SK-N-SH (cell line): ENCODE measurements at regions not wholly inside any gene's neighbourhood (a gene's known extent, or its start where the extent isn't known, plus 50 kb on each side); places are given as distances from the start of the nearest gene placed in this dataset.

Experiments used
- CTCF ChIA-PET: fragments of 300-600, 350-600 bp; formaldehyde crosslinking; extraction: SDS; loops from one replicate; lab custom pipeline; 2021; lab: Yijun Ruan, JAX
- POLR2A ChIA-PET: fragments of 350-600 bp; sonication (Branson Sonifier 250); formaldehyde crosslinking; extraction: SDS; loops from one replicate; lab custom pipeline; 2020; ENCODE audit warnings: antibody characterized with exemption, inconsistent platforms; lab: Yijun Ruan, JAX
- DNase-seq: peaks from one replicate; pipeline ENCODE4 v3.0.0; 2012
- H2AFZ ChIP-seq: fragments of 200-600 bp; sonication (generic); 2 replicates; pipeline ENCODE4 v1.8.1; 2016; ENCODE audit warnings: antibody characterized with exemption, mild to moderate bottlenecking, low read depth
- H3F3A ChIP-seq: fragments of 200-600 bp; sonication (generic); replicated peaks from 2 replicates; pipeline ENCODE3; 2016; ENCODE audit warnings: antibody characterized with exemption, mild to moderate bottlenecking; ENCODE audit not compliant: insufficient read depth
- H3K27ac ChIP-seq, 2 experiments: fragments of 200-500 bp in 1 of 2; fragments of 200-600 bp in 1 of 2; sonication (Bioruptor generic) in 1 of 2; sonication (generic), shearing (Covaris generic) in 1 of 2; 2 replicates each; pipeline versions ENCODE4 v1.5.1 to v1.6.1; 2014 to 2016; ENCODE audit warnings: low read depth in 2 of 2, inconsistent platforms in 1 of 2, low read length in 1 of 2, mild to moderate bottlenecking in 1 of 2, mixed read lengths in 1 of 2
- H3K27me3 ChIP-seq: fragments of 200-600 bp; sonication (generic), shearing (Covaris generic); 2 replicates; pipeline ENCODE4 v1.6.1; 2016; ENCODE audit warnings: mixed run types; ENCODE audit not compliant: insufficient read depth
- H3K36me3 ChIP-seq, 2 experiments: fragments of 200-500 bp in 1 of 2; fragments of 200-600 bp in 1 of 2; sonication (Bioruptor generic) in 1 of 2; sonication (generic) in 1 of 2; replicated peaks in 1 of 2; 2 replicates each; pipeline versions ENCODE3 to v1.5.1; 2014 to 2016; ENCODE audit warnings: low read length in 1 of 2, mild to moderate bottlenecking in 1 of 2; ENCODE audit not compliant: insufficient read depth in 2 of 2, control insufficient read depth in 1 of 2
- H3K4me1 ChIP-seq, 2 experiments: fragments of 200-500 bp in 1 of 2; fragments of 200-600 bp in 1 of 2; sonication (Bioruptor generic) in 1 of 2; sonication (generic), shearing (Covaris generic) in 1 of 2; 2 replicates each; pipeline versions ENCODE4 v1.5.1 to v1.6.1; 2014 to 2016; ENCODE audit warnings: low read depth in 1 of 2, low read length in 1 of 2, mixed run types in 1 of 2; ENCODE audit not compliant: insufficient read depth in 2 of 2, control insufficient read depth in 1 of 2
- H3K4me2 ChIP-seq: fragments of 200-600 bp; sonication (generic), shearing (Covaris generic); 2 replicates; pipeline ENCODE4 v1.6.1; 2017; ENCODE audit warnings: mixed run types
- H3K4me3 ChIP-seq, 2 experiments: fragments of 200-500 bp in 1 of 2; fragments of 200-600 bp in 1 of 2; sonication (Bioruptor generic) in 1 of 2; sonication (generic), shearing (Covaris generic) in 1 of 2; 2 replicates each; pipeline versions ENCODE4 v1.5.1 to v1.8.1; 2014 to 2016; ENCODE audit warnings: low read depth in 2 of 2, inconsistent platforms in 1 of 2, low read length in 1 of 2, mild to moderate bottlenecking in 1 of 2, mixed read lengths in 1 of 2, moderate library complexity in 1 of 2
- H3K79me2 ChIP-seq: fragments of 200-600 bp; sonication (generic); 2 replicates; pipeline ENCODE4 v1.8.1; 2017; ENCODE audit warnings: mild to moderate bottlenecking; ENCODE audit not compliant: insufficient read depth
- H3K9ac ChIP-seq: fragments of 200-600 bp; sonication (generic); 2 replicates; pipeline ENCODE4 v1.6.1; 2017; ENCODE audit warnings: mixed run types
- H3K9me2 ChIP-seq: fragments of 200-600 bp; sonication (generic); 2 replicates; pipeline ENCODE4 v1.6.1; 2017; ENCODE audit warnings: mixed run types
- H3K9me3 ChIP-seq: fragments of 200-600 bp; sonication (generic); 2 replicates; pipeline ENCODE4 v1.6.1; 2017; ENCODE audit warnings: mixed run types, mild to moderate bottlenecking, moderate library complexity
- H4K20me1 ChIP-seq: fragments of 200-600 bp; sonication (generic); 2 replicates; pipeline ENCODE4 v1.6.1; 2017; ENCODE audit warnings: mild to moderate bottlenecking, mixed run types; ENCODE audit not compliant: insufficient read depth
- CHD2 ChIP-seq: fragments of 150-350 bp; IDR thresholded peaks from 2 replicates; pipeline ENCODE4 v1.6.1; 2018; ENCODE audit warnings: low read length; ENCODE audit not compliant: partially characterized antibody
- CTCF ChIP-seq: fragments of 200-600 bp; sonication (generic); IDR thresholded peaks from 2 replicates; pipeline ENCODE4 v1.6.1; 2017; ENCODE audit warnings: antibody characterized with exemption, mild to moderate bottlenecking, moderate library complexity
- EP300 ChIP-seq, 2 experiments: IDR thresholded peaks; 2 replicates each; pipeline versions ENCODE4 v1.4.0 to v1.6.1; 2012; ENCODE audit warnings: borderline replicate concordance in 1 of 2, low read depth in 1 of 2, low read length in 1 of 2
- EZH2phosphoT487 ChIP-seq: fragments of 200-600 bp; sonication (generic); IDR thresholded peaks from 2 replicates; pipeline ENCODE4 v1.6.1; 2017; ENCODE audit warnings: low read depth, mixed run types, mild to moderate bottlenecking, antibody characterized with exemption, moderate library complexity, borderline replicate concordance
- FOXJ3 ChIP-seq: sonication (generic); formaldehyde crosslinking; IDR thresholded peaks from 2 replicates; pipeline ENCODE4 v1.5.1; 2020; ENCODE audit warnings: mild to moderate bottlenecking, missing genetic modification reagents
- FOXM1 ChIP-seq: IDR thresholded peaks from 2 replicates; pipeline ENCODE4 v1.4.0; 2012; ENCODE audit warnings: low read depth, mild to moderate bottlenecking
- GABPA ChIP-seq: IDR thresholded peaks from 2 replicates; pipeline ENCODE4 v1.4.0; 2012; ENCODE audit warnings: low read depth, mild to moderate bottlenecking
- GATA2 ChIP-seq: sonication (generic); formaldehyde crosslinking; IDR thresholded peaks from 2 replicates; pipeline ENCODE4 v1.5.0; 2020; ENCODE audit warnings: mild to moderate bottlenecking, missing genetic modification reagents
- JUND ChIP-seq: IDR thresholded peaks from 2 replicates; pipeline ENCODE4 v1.4.0; 2012
- MAX ChIP-seq: IDR thresholded peaks from 2 replicates; pipeline ENCODE4 v1.4.0; 2012; ENCODE audit warnings: low read depth
- MEF2A ChIP-seq: IDR thresholded peaks from 2 replicates; pipeline ENCODE4 v1.4.0; 2012; ENCODE audit warnings: low read depth, borderline replicate concordance
- MXI1 ChIP-seq: IDR thresholded peaks from 2 replicates; pipeline ENCODE4 v1.6.1; 2012; ENCODE audit warnings: mild to moderate bottlenecking, low read depth, low read length, improper control_type of control experiment
- NFIC ChIP-seq: IDR thresholded peaks from 2 replicates; pipeline ENCODE4 v1.4.0; 2012; ENCODE audit warnings: borderline replicate concordance
- NRF1 ChIP-seq: IDR thresholded peaks from 2 replicates; pipeline ENCODE4 v1.6.1; 2012; ENCODE audit warnings: low read depth, mild to moderate bottlenecking, low read length
- PBX3 ChIP-seq: IDR thresholded peaks from 2 replicates; pipeline ENCODE4; 2012
- RXRA ChIP-seq: IDR thresholded peaks from 2 replicates; pipeline ENCODE4 v1.4.0; 2012; ENCODE audit warnings: low read depth, mild to moderate bottlenecking, borderline replicate concordance
- SMC3 ChIP-seq: IDR thresholded peaks from 2 replicates; pipeline ENCODE4 v1.6.1; 2012; ENCODE audit warnings: low read depth, low read length, improper control_type of control experiment
- TAF1 ChIP-seq: IDR thresholded peaks from 2 replicates; pipeline ENCODE4 v1.6.1; 2012; ENCODE audit warnings: low read depth, mild to moderate bottlenecking, low read length, moderate library complexity, borderline replicate concordance
- USF1 ChIP-seq: IDR thresholded peaks from 2 replicates; pipeline ENCODE4 v1.4.0; 2012; ENCODE audit warnings: low read depth, borderline replicate concordance
- YY1 ChIP-seq: IDR thresholded peaks from 2 replicates; pipeline ENCODE4 v1.4.0; 2012; ENCODE audit warnings: low read depth, mild to moderate bottlenecking
- ZBTB33 ChIP-seq: IDR thresholded peaks from 2 replicates; pipeline ENCODE4 v1.4.0; 2012; ENCODE audit warnings: low read depth, borderline replicate concordance
- WGBS: methylation state at CpG from one replicate; pipeline ENCODE4 v1.1.6; 2017; ENCODE audit warnings: low lambda C conversion rate; 5-methylcytosine and 5-hydroxymethylcytosine counted together

- no peak for DNase-seq
- H3F3A ChIP-seq = peaks cover 12% of the 10 kb centered on the region
- no peak for TF ChIP-seq FOXJ3 (CRISPR knock-in tag)
- TF ChIP-seq MAX = no peak
- TF ChIP-seq TAF1 = no peak
- TF ChIP-seq NFIC = no peak
- TF ChIP-seq GATA2 (CRISPR knock-in tag) = no peak
- TF ChIP-seq PBX3 = no peak
- TF ChIP-seq NRF1 = no peak
- TF ChIP-seq FOXM1 = no peak
- no peak for TF ChIP-seq MXI1
- TF ChIP-seq CTCF = no peak
- H3K9me2 ChIP-seq = no peaks in the 10 kb centered on the region
- H2AFZ ChIP-seq = no peak overlapping the region
- H3K4me2 ChIP-seq = no peak overlapping the region
- POLR2A ChIA-PET = no interaction called here
- H3K9ac ChIP-seq = no peak overlapping the region
- no peak overlapping the region for H3K27ac ChIP-seq
- CTCF ChIA-PET = no interaction called here
- H3K79me2 ChIP-seq = no peaks in the 10 kb centered on the region
- no peaks in the 10 kb centered on the region for H4K20me1 ChIP-seq
- H3K9me3 ChIP-seq = no peaks in the 10 kb centered on the region
- peaks cover 0 to 9% of the 10 kb centered on the region in 2 experiments; a peak in 2 of 4 replicates for H3K4me1 ChIP-seq
- H3K36me3 ChIP-seq = no peaks in the 10 kb centered on the region
- H3K27me3 ChIP-seq = no peaks in the 10 kb centered on the region
- no peak overlapping the region for H3K4me3 ChIP-seq
- 56% methylated on average over 2 of the region's 2 CpGs for WGBS
Observed at GRCh38 chr3:104631254-104631653, 735.5 kb upstream of the ALCAM start.

- H3K27me3 ChIP-seq = no peaks in the 10 kb centered on the region
- peaks cover 0 to 9% of the 10 kb centered on the region in 2 experiments; a peak in 2 of 4 replicates for H3K4me1 ChIP-seq
- no peaks in the 10 kb centered on the region for H4K20me1 ChIP-seq
- WGBS = 86% methylated on average over 3 of the region's 3 CpGs
- CTCF ChIA-PET = no interaction called here
- no peaks in the 10 kb centered on the region for H3K79me2 ChIP-seq
- H3K9me3 ChIP-seq = no peaks in the 10 kb centered on the region
- H3K4me2 ChIP-seq = no peak overlapping the region
- DNase-seq = no peak
- no peak overlapping the region for H3K4me3 ChIP-seq
- no peak for TF ChIP-seq EZH2phosphoT487
- no peak for TF ChIP-seq YY1
- no peak for TF ChIP-seq SMC3
- TF ChIP-seq MAX = no peak
- TF ChIP-seq MXI1 = no peak
- TF ChIP-seq GABPA = no peak
- no peak for TF ChIP-seq RXRA
- TF ChIP-seq CHD2 = no peak
- TF ChIP-seq JUND = no peak
- no peak for TF ChIP-seq GATA2 (CRISPR knock-in tag)
- no peak for TF ChIP-seq EP300 (IDR thresholded peaks at IDR 0.05; ENCODE audit: borderline replicate concordance in 1 of 2, low read depth in 1 of 2, low read length in 1 of 2)
- no peak for TF ChIP-seq TAF1
- no peak for TF ChIP-seq ZBTB33
- TF ChIP-seq MEF2A = no peak
- TF ChIP-seq NFIC = no peak
- TF ChIP-seq USF1 = no peak
- no peaks in the 10 kb centered on the region for H3K36me3 ChIP-seq
- H3F3A ChIP-seq = peaks cover 12% of the 10 kb centered on the region
- H3K27ac ChIP-seq = no peak overlapping the region
- H3K9me2 ChIP-seq = no peaks in the 10 kb centered on the region
- H2AFZ ChIP-seq = no peak overlapping the region
- POLR2A ChIA-PET = no interaction called here
- H3K9ac ChIP-seq = no peak overlapping the region
Observed at GRCh38 chr3:104632521-104632920, 734.2 kb upstream of the ALCAM start.
